SK-N-MC (cell line): ENCODE measurements at regions not wholly inside any gene's neighbourhood (a gene's known extent, or its start where the extent isn't known, plus 50 kb on each side); places are given as distances from the start of the nearest gene placed in this dataset.

Source experiments
- EZH2 ChIP-seq: fragments of 200-600 bp; sonication (generic); IDR thresholded peaks from one replicate; pipeline ENCODE4 v1.6.1; 2017; ENCODE audit warnings: antibody characterized with exemption
- POLR2AphosphoS5 ChIP-seq: IDR thresholded peaks from 2 replicates; pipeline ENCODE4 v1.6.1; 2012; ENCODE audit warnings: mild to moderate bottlenecking, low read depth, low read length, borderline replicate concordance

DNA sequence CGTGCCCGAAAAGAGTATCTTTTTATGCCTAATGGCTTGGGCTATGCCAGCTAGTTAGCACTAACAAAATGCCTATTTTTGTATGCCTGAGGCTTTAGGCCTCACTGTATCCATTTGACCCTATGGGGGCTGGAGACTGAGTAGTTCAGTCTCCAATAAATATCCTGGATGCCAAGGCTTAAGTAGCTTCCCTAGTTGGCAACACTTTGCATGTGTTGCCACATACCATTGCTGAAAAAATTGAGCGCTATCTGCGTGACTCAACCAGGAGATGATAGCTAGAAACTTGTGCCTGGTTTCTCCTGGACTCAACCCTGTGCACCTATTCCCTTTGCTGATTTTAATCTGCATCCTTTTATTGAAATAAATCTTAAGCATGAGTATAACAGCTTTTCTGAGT lies 58.4 kb upstream of the ATP2C1 start:
- TF ChIP-seq POLR2AphosphoS5 (no peak), EZH2 (no peak)
